SKM-1 treated with dmso at 0.1 percent for 144 hours (cell line): ENCODE measurements at regions not wholly inside any gene's neighbourhood (a gene's known extent, or its start where the extent isn't known, plus 50 kb on each side); places are given as distances from the start of the nearest gene placed in this dataset.

Source experiments
- DNase-seq: peaks from one replicate; lab custom pipeline; 2025; ENCODE audit not compliant: unreplicated experiment; lab: John Stamatoyannopoulos, UW

DNA sequence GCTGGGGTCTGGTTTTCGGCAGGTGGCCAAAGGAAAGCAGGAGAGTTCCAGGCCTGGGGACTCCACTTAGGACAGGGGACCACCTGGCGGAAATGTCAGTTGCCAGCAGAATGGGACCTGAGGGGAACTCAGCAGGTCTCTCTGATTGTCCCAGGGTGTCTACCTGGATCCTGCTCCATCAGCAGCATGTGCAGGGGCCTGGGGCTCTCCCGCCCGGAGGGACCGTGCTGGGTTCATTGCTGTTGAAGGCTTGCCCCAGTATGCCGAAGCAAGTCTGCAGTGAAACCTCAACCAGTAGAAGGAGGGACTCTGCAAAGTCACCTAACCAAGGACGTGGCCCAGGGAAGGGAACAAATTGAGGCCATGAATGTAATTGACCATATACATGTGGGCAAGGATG, 506.5 kb upstream of the MKI67 start:
- DNase-seq, result no peak

DNA sequence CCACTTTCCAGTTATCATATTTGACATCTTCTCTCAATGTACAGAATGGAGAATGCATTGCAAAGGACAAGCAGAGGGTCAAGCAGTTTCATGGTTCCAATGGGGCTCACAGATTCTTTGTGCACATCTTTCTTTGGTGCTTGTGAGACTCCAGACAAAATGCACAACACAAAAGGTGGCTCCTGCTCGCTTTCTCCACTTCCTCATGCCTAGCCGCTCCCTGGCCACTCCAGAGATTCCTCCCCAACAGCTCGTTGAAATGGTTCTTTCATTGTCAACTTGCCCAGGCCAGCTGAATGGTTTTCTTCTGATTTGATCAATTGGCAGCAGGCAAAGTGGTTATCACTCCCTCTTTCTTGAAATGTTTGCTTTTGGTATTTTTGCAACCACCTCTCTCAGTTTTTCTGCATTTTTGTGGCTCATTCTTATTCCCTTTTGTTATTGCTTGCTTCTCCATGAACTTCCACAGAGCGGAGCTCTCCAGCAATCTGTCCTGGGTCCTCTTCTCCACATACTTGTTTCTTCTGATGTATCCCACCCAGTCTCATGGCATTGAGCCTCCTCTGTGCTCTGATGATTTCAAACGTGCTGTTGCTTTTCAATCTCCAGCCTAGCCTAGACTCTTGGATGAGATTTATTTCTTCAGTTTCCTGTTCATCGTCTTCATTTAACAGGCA, 507.8 kb upstream of the MKI67 start:
- DNase-seq, result no peak

DNA sequence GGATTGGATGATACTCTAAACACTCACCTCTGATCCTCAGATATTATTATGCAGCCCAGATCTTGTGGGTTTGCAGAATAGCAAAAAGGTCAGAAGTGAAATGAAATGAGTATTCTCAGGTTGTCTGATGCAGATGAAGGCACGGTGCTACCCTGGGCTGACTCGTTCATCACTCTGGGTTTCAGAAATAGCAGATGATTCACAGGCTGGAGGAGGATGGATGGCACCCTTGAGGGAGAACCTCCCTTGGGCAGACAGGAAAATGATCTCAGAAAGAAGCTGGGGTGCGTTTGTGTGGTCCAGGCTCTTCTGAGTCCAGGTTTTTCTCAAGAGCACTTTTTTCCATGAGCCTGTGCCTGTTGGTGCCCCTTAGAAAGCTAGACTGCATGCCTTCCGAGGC, 515.8 kb upstream of the MKI67 start:
- no peak for DNase-seq

DNA sequence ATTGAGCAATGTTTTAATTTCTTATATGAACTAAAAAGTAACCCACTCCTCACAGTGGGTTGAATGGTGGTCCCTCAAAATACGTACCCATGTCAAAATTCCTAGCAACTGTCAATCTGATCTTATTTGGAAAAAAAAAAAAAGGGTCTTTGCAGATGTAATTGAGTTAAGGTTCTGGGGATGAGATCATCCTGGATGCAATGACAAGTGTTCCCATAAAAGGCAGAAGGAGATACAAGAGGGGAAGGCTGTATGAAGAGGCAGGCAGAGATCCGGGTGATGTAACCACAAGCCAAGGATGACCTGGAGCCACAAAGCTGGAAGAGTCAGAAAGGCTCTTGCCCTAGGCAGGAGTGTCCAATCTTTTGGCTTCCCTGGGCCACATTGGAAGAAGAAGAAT, 516.3 kb upstream of the MKI67 start:
- no peak for DNase-seq

DNA sequence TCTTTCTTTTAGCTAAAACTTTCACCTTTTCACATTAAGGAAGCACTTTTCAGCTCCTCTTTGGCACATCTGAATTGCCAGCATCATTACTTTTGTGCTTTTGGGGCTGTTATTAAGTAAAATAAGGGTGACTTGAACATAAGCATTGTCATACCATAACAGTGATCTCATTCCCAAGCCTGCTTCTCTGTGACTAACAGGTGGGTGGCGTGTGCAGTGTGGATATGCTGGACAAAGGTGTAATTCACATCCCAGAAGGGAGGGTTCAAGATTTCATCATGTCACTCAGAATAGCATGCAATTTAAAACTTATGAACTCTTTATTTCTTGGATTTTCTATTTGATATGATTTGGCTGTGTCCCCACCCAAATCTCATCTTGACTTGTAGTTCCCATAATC, 517.4 kb upstream of the MKI67 start:
- DNase-seq, result no peak

DNA sequence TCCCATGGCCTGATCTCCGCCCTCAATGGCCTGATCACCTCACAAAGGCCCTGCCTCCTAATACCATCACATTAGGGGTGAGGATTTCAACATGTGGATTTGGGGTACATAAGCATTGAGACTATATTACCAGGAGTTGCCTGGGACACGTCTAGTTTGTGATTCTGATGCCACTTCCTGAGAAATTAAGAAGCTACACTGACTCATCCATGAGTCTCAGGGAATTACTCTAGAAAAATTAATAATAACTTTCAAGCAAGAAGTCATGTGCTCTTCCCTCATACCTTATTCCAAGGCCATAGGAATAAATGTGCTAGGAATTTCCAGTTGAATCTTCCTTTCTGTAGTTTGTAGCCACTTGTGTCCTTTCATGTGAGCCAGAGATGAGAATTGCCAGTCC, 519.3 kb upstream of the MKI67 start:
- no peak for DNase-seq

DNA sequence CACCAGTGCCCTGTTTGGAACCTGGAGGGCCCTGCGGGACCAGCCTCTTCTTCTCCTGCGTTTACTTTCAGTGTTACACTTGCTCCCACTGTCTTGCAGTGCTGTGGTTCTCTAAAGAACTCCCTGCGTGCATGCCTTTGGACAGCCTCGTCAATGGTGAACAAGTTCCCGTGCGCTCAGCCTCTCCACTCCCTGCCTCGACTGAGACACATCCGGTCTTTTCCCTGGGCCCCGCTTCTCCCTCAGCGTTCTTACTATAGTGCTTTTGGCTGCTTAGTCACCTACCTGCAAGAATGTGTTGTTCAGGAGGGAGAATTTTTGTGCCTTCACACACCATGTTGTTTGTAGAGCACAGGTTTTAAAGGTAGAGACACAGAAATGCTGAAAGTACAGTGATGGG, 520.7 kb upstream of the MKI67 start:
- no peak for DNase-seq

DNA sequence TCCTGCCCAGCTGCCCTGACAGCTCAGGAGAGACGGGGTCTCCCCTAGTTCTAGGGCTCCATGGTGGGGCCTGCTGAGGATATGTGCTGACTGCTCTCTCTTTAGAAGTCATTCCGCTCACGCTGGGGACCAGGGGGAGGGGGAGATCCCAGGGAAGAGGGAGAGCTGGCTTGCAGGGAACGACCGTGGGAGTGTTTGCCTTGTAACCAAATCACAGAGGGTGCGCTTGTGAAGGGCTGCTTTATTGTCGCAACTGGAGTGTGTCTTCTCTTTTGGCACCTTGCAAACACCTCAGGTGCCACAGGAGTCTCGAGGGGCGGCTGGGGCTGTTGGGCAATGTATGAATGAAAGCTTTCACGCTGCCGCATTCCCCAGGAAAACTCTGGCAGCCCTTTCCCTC, 531.3 kb upstream of the MKI67 start:
- DNase-seq, result no peak

DNA sequence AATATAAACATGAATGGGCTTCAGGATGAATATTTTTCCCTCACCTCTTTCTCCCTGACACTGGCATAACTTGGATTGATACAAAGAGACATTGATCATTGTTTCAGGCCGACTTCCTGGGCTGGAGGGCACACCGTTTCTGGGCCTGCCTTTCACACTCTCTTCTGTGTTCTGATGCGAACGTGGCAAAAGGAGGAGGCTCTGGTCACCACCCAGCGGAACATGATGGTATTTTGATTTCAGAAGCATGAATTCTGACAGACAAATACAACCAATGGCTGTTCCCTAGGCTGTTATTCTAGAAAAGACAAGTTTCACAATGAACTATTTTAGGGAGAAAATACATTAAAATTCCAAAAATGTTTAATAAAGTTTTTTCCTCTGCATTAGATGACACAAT, 534.5 kb upstream of the MKI67 start:
- no peak for DNase-seq

DNA sequence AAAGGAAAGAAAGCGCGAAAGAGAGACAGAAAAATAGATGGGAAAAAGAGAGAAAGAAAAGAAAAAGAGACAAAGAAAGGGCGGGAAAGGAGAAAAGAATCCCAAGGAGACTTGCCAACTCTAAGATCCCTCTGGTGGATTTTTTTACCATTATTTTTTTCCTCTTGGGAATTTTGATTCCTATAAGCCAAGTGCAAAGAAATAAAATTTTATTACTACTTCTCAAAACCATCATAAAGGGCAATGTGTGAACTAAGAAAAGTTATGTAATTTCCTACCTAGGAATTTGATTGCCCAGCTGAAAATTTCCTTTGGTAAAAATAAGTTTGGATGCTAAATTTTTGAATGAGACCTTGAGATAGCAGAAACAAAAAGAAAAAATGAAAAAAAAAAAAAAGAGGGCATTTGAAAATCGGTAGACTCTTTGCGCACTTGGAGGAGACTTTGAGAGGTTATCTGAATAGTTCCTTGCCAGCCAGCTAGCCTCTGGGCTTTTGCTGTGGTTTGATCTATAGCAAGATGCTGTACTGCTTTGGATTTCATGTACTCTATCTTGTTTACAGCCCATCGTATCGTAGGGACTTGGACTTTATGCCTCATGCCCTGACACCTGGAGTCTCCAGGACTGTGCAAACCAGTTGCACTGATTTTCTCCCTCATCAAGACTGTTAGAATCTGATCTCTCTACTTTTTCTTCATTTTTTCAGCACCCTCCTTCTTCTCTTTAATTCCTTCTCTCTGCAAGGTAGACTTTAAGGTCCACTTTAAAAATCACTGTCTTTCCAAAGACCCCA, 535.4 kb upstream of the MKI67 start:
- DNase-seq, result no peak

DNA sequence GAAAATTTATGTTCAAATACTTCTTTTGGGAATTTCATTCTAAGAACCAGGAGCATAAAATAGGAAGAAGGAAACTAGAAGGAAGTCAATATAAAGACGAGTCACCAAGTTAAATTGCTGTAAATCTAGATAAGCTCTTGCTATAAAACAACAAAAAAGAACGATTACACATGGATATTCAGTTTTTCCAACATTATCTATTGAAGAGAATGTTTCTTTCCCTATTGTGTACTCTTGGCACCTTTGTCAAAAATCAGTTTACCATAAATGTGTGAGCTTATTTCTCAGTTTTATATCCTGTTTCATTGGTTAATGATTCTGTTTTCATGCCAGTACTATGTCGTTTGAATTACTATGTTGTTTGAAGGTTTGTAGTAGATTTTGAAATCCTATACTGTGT, 536.3 kb upstream of the MKI67 start:
- no peak for DNase-seq

DNA sequence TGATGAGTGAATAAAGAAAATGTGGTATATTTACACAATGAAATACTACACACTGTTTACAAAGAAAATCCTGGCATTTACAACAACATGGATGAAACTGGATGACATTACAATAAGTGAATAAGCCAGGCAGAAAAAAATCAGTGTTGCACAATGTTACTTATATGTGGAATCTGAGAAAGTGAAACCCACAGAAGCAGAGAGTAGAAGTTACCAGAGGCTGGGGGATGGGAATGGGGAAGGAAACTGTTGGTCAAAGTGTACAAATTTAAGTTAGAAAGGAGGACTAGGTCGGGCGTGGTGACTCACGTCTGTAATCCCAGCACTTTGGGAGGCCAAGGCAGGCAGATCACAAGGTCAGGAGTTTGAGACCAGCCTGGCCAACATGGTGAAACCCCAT, 538.5 kb upstream of the MKI67 start:
- peak; percentile 27 for DNase-seq

DNA sequence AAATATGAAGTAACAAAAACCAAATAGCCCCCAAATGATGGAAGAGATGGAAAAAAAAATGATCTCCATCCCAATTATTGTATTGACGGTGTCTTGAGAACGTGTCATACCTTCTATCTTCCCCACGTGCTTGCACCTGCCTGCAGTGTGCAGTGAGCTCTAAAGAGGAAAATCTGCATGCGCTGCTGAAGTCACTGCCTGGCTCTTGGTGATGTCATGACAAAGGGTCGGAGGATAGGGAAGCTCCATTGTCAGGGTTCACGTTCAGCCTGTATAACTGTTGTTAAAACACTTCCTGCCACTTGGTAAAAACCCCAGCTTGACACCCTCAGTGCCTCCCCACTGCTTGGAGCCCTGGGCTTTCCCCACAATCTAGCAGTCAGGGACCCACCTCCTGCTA, 549.2 kb upstream of the MKI67 start:
- no peak for DNase-seq

DNA sequence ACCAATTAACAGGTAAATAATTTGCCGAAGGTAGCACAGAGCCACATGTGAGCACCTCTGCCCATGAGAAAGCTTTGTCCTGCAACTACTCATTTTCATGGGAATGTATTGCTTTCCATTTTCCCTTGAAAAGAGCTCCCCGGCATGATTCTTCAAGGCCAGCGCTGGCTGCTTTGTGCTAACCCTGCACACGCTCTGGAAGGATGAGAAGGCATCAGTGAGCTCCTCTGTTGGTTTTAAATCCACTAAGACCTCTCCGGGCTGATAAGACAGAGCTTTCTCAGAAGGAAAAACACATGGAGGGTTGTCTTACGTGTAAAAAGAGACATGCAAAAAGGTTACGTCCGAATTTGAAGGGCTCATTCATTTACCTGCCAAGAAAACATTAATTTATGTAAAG, 553.9 kb upstream of the MKI67 start:
- DNase-seq, result no peak

DNA sequence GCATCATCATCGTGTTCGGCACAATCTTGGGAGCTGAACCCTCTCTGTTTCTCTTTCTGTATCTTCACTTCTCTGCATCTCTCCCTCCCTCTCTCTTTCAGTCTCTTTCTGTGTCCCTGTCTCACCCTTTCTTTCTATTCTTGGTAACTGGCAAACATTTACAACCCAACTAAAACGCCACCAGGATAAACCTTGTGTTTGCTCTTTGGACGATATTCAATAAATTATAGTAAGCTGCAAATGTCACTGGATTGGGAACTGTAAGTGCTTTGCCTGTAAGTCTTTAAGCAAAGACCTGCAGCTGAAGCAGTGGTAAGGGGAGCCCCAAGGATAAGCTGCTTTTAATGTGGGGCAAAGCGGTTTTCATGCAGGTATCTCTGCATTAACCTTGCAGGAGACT, 558.0 kb upstream of the MKI67 start:
- DNase-seq, result no peak

DNA sequence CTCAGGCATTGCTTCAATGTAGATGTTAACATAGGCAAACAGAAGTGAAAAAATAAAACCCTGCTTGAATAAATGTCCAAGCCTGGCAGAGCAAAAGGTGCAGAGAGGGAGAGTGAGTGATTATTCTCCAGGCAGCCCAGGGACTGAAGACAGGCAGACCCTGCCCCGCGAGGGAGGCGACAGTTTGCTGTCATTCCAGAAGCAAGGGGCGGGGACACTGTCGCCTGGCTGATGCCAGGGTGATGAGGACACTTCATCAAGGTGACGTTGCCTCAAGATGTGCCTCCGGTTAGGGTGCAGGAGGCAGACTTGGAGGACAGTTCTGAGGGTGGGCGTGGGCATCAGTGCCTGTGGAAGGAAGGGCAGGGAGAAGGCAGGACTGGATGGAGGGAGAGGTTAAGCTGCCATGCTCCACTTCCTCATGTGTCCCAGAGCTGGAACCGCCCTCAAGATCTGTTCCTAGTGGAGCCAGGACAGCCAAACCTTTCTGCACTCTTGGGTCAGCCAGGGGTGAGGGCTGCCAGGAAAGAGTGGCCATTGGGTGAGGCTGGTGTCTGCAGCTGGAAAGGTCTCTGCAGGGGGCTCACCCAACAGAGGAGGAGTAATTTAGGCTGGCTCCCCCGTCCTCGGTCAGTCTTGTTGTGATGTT, 560.5 kb upstream of the MKI67 start:
- no peak for DNase-seq

DNA sequence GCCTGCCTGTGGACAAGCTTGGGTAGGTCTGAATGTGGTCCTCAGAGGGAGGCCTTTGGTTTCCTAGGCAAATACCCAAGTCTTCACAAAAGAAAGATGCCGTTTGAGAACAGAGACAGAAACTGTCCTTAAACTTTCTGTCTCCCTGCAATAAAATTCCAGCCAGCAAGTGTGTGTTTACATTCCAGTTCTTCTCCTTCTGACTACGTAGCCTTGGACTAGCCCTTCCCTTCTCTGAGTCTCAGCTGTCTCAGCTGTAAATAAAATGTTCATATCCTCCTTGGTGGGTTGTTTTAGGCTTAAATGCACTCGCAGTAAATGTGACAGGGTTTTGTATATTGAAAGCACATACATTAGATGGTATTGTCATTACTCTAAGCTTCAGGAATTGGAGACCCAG, 561.2 kb upstream of the MKI67 start:
- DNase-seq, result no peak

DNA sequence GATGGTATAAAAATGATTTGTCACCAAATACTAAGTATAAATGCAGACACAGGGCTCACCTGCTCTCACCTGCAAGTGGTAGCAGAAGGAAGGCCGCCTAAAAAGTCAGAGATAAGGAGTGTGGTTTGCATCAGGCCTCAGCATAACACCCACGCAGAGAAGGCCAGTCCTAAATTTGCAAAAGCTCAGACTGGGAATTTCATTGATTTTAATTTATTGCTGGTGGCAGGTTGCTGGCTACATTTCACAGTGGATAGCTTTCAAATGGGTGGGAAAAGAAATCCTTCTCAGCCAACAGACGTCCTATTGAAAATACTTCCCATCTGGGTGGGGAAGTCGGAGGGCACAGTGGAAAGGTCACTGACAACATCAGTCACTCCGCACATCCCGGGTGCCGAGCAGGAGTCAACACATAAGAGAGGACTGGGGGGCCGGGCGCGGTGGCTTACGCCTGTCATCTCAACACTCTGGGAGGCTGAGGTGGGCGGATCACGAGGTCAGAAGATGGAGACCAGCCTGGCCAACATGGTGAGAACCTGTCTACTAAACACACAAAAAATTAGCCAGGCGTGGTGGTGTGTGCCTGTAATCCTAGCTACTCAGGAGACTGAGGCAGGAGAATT, 561.8 kb upstream of the MKI67 start:
- DNase-seq, result no peak

DNA sequence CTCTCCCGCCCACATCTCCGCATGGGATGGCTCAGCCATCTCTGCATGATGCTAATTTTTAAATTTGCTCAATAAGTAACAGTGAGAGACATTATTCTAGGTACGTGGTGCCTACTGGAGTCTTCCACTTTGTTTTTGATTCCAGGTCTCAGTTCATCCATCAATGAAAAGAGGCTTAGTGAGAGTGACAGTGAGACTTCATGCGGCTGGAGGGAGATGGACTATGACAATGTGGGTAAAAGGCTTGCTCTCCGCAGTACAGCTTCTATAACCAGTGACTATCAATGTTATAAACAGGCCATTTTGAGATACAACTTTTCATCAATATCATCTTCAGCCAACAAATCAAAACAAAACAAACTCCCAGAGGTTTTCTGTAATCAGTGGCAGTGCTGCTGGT, 563.4 kb upstream of the MKI67 start:
- DNase-seq, result no peak

DNA sequence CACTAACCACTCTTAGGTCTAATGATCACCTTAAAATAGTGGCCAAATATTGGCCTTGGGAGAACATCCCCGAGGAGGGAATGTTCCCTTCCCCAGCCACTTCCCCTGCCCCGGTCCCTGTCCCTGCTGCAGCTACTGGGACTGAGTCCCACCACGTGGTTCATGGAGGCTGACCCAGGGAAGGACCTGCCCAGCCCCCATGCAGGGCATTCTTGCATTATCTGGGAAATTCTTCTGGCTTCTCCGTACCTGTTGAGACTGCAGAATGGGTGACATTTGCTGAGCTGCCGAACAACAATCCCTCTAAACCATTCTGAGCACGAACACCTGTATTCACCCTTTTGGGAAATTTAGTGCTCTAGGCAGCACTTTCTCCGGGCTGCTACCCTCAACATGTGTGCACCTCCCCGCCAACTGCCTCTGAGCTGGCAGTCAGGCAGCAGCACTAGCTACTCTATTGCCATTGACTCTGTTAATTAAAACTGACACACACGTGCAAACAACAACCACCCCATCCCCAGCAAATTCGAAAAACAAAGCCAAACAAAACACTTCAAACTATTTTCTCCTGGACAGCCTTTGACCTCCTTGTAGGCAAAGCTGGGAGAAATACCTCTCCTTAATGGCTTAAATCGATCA, 567.4 kb upstream of the MKI67 start:
- no peak for DNase-seq

DNA sequence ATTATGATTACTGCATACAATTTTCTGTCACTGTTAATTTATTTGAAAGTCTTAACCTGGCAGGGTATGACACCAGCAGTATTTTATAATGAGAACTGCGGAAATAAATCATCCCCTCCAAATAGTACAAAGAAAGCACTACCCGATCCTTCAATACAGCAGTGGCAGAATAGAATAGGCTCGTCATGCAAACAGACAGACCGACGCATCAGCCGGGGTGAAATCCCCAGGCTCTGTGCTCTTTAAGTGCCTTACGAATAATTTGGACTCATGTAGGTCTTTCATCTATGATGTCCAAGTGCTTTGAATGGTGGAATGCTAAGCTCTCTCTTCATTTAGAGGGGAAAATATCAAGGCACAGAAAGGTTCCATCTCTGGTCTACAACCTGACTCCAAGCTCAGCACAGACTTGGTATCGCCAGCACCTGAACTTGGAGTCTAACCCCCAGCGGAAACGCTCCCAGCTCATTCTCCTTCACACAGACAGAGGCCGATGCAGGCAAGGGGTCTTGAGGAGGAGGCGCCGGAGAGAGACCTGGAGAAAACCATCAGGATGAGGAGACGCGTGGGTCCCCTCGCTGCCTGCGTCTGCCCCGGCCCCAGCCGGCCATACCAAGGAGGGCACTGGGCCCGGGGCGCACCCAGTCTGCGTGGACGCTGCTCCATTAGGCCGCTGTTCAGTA, 568.1 kb upstream of the MKI67 start:
- no peak for DNase-seq
